Liver (tissue), 8 donors: ENCODE measurements at regions not wholly inside any gene's neighbourhood (a gene's known extent, or its start where the extent isn't known, plus 50 kb on each side); places are given as distances from the start of the nearest gene placed in this dataset.

Source experiments
- DNase-seq: peaks from one replicate; pipeline ENCODE4 v3.0.0-alpha.2; 2017; ENCODE audit warnings: low spot score
- H3K27ac ChIP-seq, 2 donors: one replicate each; pipeline ENCODE4 v1.7.0; 2013; ENCODE audit warnings: inconsistent platforms in 2 of 2, low read length in 2 of 2, control low read depth in 1 of 2, low read depth in 1 of 2, mild to moderate bottlenecking in 1 of 2
- H3K27me3 ChIP-seq, 4 donors: one replicate each; pipeline versions ENCODE4 v1.6.1 to v1.7.0; 2013; ENCODE audit warnings: low read length in 3 of 4, inconsistent platforms in 1 of 4, mild to moderate bottlenecking in 1 of 4, moderate library complexity in 1 of 4; ENCODE audit not compliant: control insufficient read depth in 4 of 4, insufficient read depth in 4 of 4
- H3K36me3 ChIP-seq, 4 donors: one replicate each; pipeline versions ENCODE4 v1.6.1 to v1.7.0; 2013; ENCODE audit warnings: low read length in 3 of 4, mild to moderate bottlenecking in 3 of 4, low read depth in 1 of 4, moderate library complexity in 1 of 4; ENCODE audit not compliant: control insufficient read depth in 4 of 4, insufficient read depth in 3 of 4
- H3K4me1 ChIP-seq, 4 donors: one replicate each; pipeline versions ENCODE4 v1.6.1 to v1.7.0; 2013; ENCODE audit warnings: low read length in 3 of 4, mild to moderate bottlenecking in 3 of 4, moderate library complexity in 1 of 4; ENCODE audit not compliant: control insufficient read depth in 4 of 4, insufficient read depth in 4 of 4
- H3K4me3 ChIP-seq, 3 donors: one replicate each; pipeline versions ENCODE4 v1.6.1 to v1.7.0; 2013; ENCODE audit warnings: low read length in 3 of 3, control low read depth in 1 of 3, low read depth in 1 of 3, mild to moderate bottlenecking in 1 of 3
- H3K9ac ChIP-seq, 2 donors: one replicate each; pipeline ENCODE4 v1.7.0; 2013; ENCODE audit warnings: low read length in 2 of 2, mild to moderate bottlenecking in 2 of 2, moderate library complexity in 2 of 2, control low read depth in 1 of 2, low read depth in 1 of 2
- H3K9me3 ChIP-seq, 4 donors: one replicate each; pipeline versions ENCODE4 v1.6.1 to v1.7.0; 2013; ENCODE audit warnings: low read length in 3 of 4; ENCODE audit not compliant: control insufficient read depth in 4 of 4
- EGR1 ChIP-seq, 2 donors: IDR thresholded peaks; 2 replicates each; pipeline ENCODE4 v1.6.1; 2016 to 2018; ENCODE audit warnings: antibody characterized with exemption in 2 of 2, low read depth in 2 of 2
- FOXA2 ChIP-seq: IDR thresholded peaks from 2 replicates; pipeline ENCODE4 v1.6.1; 2016; ENCODE audit warnings: antibody characterized with exemption
- RXRA ChIP-seq, 2 donors: IDR thresholded peaks; 2 replicates each; pipeline ENCODE4 v1.6.1; 2017 to 2018; ENCODE audit warnings: antibody characterized with exemption in 2 of 2, mild to moderate bottlenecking in 1 of 2
- WGBS: extraction: QIAGEN DNeasy Blood & Tissue Kit; methylation state at CpG from one replicate; pipeline ENCODE4 v1.1.7; 2013; 5-methylcytosine and 5-hydroxymethylcytosine counted together
- TF ChIP-seq, protein P1 (sequence below): fragments of 150-350 bp; IDR thresholded peaks from 2 replicates; pipeline ENCODE4 v1.5.1; 2017; ENCODE audit warnings: improper control_type of control experiment, low read depth, low read length; ENCODE audit not compliant: missing input control
- TF ChIP-seq, protein P2 (sequence below): IDR thresholded peaks from 2 replicates; pipeline ENCODE4 v1.6.1; 2016; ENCODE audit warnings: antibody characterized with exemption
- donor health status: healthy.
- donor health status: healthy.
- donor health status: healthy.
- donor health status: healthy.
- donor health status: healthy.

DNA sequence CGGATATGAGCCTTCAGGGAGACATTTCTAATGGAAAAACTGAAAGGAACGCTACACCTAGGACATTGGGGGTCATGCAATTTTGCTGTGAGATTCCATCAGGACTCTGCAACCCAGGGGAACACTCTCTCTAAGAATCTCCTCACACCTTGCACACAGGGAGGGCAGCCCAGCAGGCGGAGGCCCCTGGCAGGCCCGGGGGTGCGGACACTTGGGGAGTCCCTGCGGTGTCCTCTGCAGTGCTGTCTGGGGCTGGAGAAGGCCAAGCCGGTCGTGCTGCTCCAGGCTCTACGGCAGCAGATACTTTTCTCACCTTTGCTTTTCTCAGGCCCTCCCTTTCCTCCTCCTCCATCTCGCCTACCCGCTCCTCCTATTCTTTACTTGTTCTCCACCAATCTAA is 54.7 kb upstream of the FAM110C start:
- peaks cover 0 to under 1% (median under 1%) of the 10 kb centered on the region in 4 donors for H3K9me3 ChIP-seq
- H3K4me3 ChIP-seq, result no peak overlapping the region
- H3K27ac ChIP-seq, result no peak overlapping the region
- H3K27me3 ChIP-seq, result no peaks in the 10 kb centered on the region
- no peak for DNase-seq
- 83% methylated on average over 11 of the region's 11 CpGs for WGBS
- no peaks in the 10 kb centered on the region for H3K4me1 ChIP-seq
- no peaks in the 10 kb centered on the region for H3K36me3 ChIP-seq
- TF ChIP-seq, protein P1, sequence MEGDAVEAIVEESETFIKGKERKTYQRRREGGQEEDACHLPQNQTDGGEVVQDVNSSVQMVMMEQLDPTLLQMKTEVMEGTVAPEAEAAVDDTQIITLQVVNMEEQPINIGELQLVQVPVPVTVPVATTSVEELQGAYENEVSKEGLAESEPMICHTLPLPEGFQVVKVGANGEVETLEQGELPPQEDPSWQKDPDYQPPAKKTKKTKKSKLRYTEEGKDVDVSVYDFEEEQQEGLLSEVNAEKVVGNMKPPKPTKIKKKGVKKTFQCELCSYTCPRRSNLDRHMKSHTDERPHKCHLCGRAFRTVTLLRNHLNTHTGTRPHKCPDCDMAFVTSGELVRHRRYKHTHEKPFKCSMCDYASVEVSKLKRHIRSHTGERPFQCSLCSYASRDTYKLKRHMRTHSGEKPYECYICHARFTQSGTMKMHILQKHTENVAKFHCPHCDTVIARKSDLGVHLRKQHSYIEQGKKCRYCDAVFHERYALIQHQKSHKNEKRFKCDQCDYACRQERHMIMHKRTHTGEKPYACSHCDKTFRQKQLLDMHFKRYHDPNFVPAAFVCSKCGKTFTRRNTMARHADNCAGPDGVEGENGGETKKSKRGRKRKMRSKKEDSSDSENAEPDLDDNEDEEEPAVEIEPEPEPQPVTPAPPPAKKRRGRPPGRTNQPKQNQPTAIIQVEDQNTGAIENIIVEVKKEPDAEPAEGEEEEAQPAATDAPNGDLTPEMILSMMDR, result no peak
- no peak for TF ChIP-seq FOXA2
- TF ChIP-seq, protein P2, sequence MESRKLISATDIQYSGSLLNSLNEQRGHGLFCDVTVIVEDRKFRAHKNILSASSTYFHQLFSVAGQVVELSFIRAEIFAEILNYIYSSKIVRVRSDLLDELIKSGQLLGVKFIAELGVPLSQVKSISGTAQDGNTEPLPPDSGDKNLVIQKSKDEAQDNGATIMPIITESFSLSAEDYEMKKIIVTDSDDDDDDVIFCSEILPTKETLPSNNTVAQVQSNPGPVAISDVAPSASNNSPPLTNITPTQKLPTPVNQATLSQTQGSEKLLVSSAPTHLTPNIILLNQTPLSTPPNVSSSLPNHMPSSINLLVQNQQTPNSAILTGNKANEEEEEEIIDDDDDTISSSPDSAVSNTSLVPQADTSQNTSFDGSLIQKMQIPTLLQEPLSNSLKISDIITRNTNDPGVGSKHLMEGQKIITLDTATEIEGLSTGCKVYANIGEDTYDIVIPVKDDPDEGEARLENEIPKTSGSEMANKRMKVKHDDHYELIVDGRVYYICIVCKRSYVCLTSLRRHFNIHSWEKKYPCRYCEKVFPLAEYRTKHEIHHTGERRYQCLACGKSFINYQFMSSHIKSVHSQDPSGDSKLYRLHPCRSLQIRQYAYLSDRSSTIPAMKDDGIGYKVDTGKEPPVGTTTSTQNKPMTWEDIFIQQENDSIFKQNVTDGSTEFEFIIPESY, result no peak
- TF ChIP-seq EGR1 (IDR thresholded peaks at IDR 0.05; ENCODE audit: low read depth in 2 of 2), result no peak
- TF ChIP-seq RXRA (IDR thresholded peaks at IDR 0.05), result no peak
- no peak overlapping the region for H3K9ac ChIP-seq
